Fibroblast of lung (primary cell): ENCODE measurements at regions not wholly inside any gene's neighbourhood (a gene's known extent, or its start where the extent isn't known, plus 50 kb on each side); places are given as distances from the start of the nearest gene placed in this dataset.

Experiments used
- DNase-seq, 2 donors: peaks; one replicate each; pipeline versions ENCODE4 v3.0.0 to v3.0.0-alpha.2; 2010; ENCODE audit warnings: low read depth in 2 of 2
- H2AFZ ChIP-seq: 2 replicates; pipeline ENCODE4 v1.5.1; 2012; ENCODE audit warnings: low read length, control low read depth, inconsistent platforms
- H3K27ac ChIP-seq: 2 replicates; pipeline ENCODE4 v1.5.1; 2011; ENCODE audit warnings: low read length, control low read depth; ENCODE audit not compliant: insufficient read depth
- H3K27me3 ChIP-seq: 2 replicates; pipeline ENCODE4 v1.5.1; 2011; ENCODE audit warnings: mild to moderate bottlenecking, low read length; ENCODE audit not compliant: control insufficient read depth, insufficient read depth
- H3K36me3 ChIP-seq: 2 replicates; pipeline ENCODE4 v1.5.1; 2011; ENCODE audit warnings: low read length; ENCODE audit not compliant: control insufficient read depth, insufficient read depth
- H3K4me1 ChIP-seq: 2 replicates; pipeline ENCODE4 v1.5.1; 2011; ENCODE audit warnings: low read length; ENCODE audit not compliant: control insufficient read depth, insufficient read depth; ENCODE audit errors: extremely low read depth
- H3K4me2 ChIP-seq: 2 replicates; pipeline ENCODE4 v1.5.1; 2011; ENCODE audit warnings: low read length, control low read depth; ENCODE audit not compliant: insufficient read depth; ENCODE audit errors: extremely low read depth
- H3K4me3 ChIP-seq, 4 experiments: fragments of 200-600 bp in 1 of 4; sonication (generic) in 1 of 4; replicated peaks in 1 of 4; 2 replicates each; pipeline ENCODE4 v1.5.1; 2011 to 2016; ENCODE audit warnings: low read length in 4 of 4, low read depth in 3 of 4, mild to moderate bottlenecking in 3 of 4, control low read depth in 2 of 4, inconsistent platforms in 1 of 4, mixed read lengths in 1 of 4; ENCODE audit not compliant: insufficient read depth in 1 of 4; ENCODE audit errors: control extremely low read depth in 1 of 4
- H3K79me2 ChIP-seq: 2 replicates; pipeline ENCODE4 v1.5.1; 2012; ENCODE audit warnings: mild to moderate bottlenecking, low read length, inconsistent platforms; ENCODE audit not compliant: control insufficient read depth, insufficient read depth
- H3K9ac ChIP-seq: 2 replicates; pipeline ENCODE4 v1.5.1; 2011; ENCODE audit warnings: mild to moderate bottlenecking, low read length, control low read depth; ENCODE audit not compliant: insufficient read depth
- H3K9me3 ChIP-seq: 2 replicates; pipeline ENCODE4 v1.5.1; 2012; ENCODE audit warnings: low read depth, low read length; ENCODE audit not compliant: control insufficient read depth, insufficient read depth
- H4K20me1 ChIP-seq: 2 replicates; pipeline ENCODE4 v1.5.1; 2011; ENCODE audit warnings: low read length; ENCODE audit not compliant: control insufficient read depth, insufficient read depth; ENCODE audit errors: extremely low read depth
- EZH2 ChIP-seq: IDR thresholded peaks from 2 replicates; pipeline ENCODE4 v1.5.1; 2012; ENCODE audit warnings: low read length, control low read depth, mild to moderate bottlenecking; ENCODE audit errors: missing control alignments
- TF ChIP-seq, protein P1 (sequence below), 2 donors: IDR thresholded peaks in 1 of 2; conservative IDR thresholded peaks in 1 of 2; 1 replicate in 1 of 2; 2 replicates in 1 of 2; pipeline ENCODE4 v1.5.1; 2011 to 2012; ENCODE audit warnings: low read length in 2 of 2, control low read depth in 1 of 2, inconsistent platforms in 1 of 2, low read depth in 1 of 2, mild to moderate bottlenecking in 1 of 2

DNA sequence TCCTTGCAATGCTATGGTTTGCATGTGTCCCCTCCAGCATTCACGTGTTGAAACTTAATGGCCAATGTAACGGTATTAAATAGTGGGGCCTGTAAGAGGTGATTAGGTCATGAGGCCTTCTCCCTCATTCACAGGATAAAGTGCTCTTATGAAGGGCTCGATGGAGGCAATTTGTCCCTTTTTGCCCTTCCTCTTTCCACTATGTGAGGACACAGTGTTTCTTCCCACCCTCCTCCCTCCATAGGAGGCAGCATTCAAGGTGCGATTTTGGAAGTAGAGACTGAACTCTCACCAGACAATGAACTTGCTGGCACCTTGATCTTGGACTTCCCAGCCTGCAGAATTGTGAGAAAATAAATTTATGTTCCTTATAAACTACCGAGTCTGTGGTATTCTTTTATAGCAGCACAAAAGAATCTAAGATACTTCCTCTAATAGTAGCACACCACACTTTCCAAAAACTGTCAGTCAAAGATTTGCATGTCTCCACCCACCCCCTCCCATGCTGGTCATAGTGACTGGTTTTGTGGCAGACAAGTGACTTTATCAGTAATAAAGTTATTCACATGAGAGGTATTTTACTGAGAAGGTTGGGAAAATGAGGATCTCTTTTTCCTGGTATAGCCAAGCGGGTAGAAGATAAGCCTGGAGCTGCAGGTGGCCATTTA, 113.5 kb upstream of the TTC29 start:
- Histone ChIP-seq H3K36me3 (no peaks in the 10 kb centered on the region), H3K4me1 (peaks cover 4% of the 10 kb centered on the region), H3K27ac (no peak overlapping the region), H3K79me2 (no peaks in the 10 kb centered on the region), H2AFZ (no peak overlapping the region), H3K9ac (no peak overlapping the region), H3K4me3 (no peak overlapping the region), H3K27me3 (no peaks in the 10 kb centered on the region), H4K20me1 (no peaks in the 10 kb centered on the region), H3K9me3 (no peaks in the 10 kb centered on the region), H3K4me2 (no peak overlapping the region)
- no peak for DNase-seq
- TF ChIP-seq, protein P1, sequence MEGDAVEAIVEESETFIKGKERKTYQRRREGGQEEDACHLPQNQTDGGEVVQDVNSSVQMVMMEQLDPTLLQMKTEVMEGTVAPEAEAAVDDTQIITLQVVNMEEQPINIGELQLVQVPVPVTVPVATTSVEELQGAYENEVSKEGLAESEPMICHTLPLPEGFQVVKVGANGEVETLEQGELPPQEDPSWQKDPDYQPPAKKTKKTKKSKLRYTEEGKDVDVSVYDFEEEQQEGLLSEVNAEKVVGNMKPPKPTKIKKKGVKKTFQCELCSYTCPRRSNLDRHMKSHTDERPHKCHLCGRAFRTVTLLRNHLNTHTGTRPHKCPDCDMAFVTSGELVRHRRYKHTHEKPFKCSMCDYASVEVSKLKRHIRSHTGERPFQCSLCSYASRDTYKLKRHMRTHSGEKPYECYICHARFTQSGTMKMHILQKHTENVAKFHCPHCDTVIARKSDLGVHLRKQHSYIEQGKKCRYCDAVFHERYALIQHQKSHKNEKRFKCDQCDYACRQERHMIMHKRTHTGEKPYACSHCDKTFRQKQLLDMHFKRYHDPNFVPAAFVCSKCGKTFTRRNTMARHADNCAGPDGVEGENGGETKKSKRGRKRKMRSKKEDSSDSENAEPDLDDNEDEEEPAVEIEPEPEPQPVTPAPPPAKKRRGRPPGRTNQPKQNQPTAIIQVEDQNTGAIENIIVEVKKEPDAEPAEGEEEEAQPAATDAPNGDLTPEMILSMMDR (conservative IDR thresholded peaks at IDR 0.05 in 1 of 2, IDR thresholded peaks at IDR 0.05 in 1 of 2; ENCODE audit: low read depth in 1 of 2, low read length in 2 of 2) = no peak
- TF ChIP-seq EZH2 = no peak

DNA sequence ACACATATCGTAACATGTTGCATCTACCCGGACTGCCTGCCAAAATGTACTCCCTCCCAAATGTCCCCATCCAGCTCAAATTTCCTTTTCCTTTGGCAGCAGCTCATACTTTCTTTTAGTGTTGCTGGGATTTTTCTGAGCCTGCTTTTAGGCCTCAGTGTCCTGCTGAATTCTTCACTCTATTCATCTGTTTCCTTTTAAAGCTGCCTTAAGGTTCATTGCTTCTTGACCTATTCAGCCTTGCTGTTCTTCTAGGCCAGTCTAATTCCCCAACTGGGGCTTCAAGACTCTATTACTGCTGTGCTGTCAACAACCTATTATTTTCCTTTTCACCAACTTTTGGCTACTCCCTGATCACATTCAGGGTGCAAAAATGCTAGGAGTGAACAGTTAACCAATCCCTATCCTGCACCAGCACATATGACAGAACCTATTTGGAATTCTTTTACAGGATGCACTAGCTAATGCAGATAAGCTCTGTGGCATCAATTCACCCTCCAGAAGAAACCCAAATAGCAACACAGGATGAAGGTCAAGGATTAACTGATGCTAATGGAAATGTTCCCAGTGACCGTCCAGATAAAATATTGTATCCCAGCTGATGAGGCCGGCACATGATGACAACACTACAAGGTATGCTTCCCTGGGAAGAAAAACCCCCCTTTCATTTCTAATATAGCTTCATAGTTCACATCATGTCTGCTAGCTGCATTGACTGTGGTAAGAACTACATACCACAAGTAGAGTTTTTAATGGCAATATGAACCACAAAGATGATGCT, 114.7 kb upstream of the TTC29 start:
- TF ChIP-seq, protein P1 (conservative IDR thresholded peaks at IDR 0.05 in 1 of 2, IDR thresholded peaks at IDR 0.05 in 1 of 2; ENCODE audit: low read depth in 1 of 2, low read length in 2 of 2) = no peak
- no peak for TF ChIP-seq EZH2
- no peaks in the 10 kb centered on the region for H3K27me3 ChIP-seq
- no peaks in the 10 kb centered on the region for H3K9me3 ChIP-seq
- no peaks in the 10 kb centered on the region for H3K36me3 ChIP-seq
- no peak overlapping the region for H3K9ac ChIP-seq
- H2AFZ ChIP-seq = no peak overlapping the region
- no peak overlapping the region for H3K4me2 ChIP-seq
- DNase-seq = peak; percentile 82 to 94
- H3K79me2 ChIP-seq = no peaks in the 10 kb centered on the region
- H3K4me1 ChIP-seq = peaks cover 4% of the 10 kb centered on the region
- no peaks in the 10 kb centered on the region for H4K20me1 ChIP-seq
- no peak overlapping the region for H3K4me3 ChIP-seq
- H3K27ac ChIP-seq = no peak overlapping the region

DNA sequence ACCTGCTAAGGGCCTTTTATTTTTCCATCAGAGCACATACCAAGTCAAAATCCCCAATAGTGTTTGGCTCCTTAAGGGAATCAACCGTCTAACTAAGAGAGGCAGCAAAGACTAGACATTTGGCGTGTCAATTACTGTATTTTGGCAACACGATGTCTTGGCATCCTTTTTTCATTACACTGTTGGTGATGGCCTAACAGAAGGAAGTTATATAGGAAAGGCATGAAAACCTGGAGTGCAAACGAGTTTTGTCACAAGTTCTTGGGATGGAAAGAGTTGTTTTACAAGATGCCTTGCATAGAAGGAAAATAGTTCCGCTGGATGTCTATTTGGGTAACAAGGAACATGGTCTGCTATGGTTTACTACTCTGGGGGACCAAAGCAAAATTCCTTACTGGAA, 119.2 kb upstream of the TTC29 start:
- DNase-seq = no peak
- H3K36me3 ChIP-seq = no peaks in the 10 kb centered on the region
- H3K27ac ChIP-seq = no peak overlapping the region
- H3K4me1 ChIP-seq = peaks cover 2% of the 10 kb centered on the region
- H4K20me1 ChIP-seq = no peaks in the 10 kb centered on the region
- H3K27me3 ChIP-seq = no peaks in the 10 kb centered on the region
- no peak overlapping the region for H2AFZ ChIP-seq
- TF ChIP-seq, protein P1 (conservative IDR thresholded peaks at IDR 0.05 in 1 of 2, IDR thresholded peaks at IDR 0.05 in 1 of 2; ENCODE audit: low read depth in 1 of 2, low read length in 2 of 2) = no peak
- no peak for TF ChIP-seq EZH2
- H3K79me2 ChIP-seq = no peaks in the 10 kb centered on the region
- no peak overlapping the region for H3K4me3 ChIP-seq
- no peaks in the 10 kb centered on the region for H3K9me3 ChIP-seq
- no peak overlapping the region for H3K4me2 ChIP-seq
- no peak overlapping the region for H3K9ac ChIP-seq
